ENCODE measurements at regions not wholly inside any gene's neighbourhood (a gene's known extent, or its start where the extent isn't known, plus 50 kb on each side); places are given as distances from the start of the nearest gene placed in this dataset.
"Not testable (repeated sequence)": the region's sequence is repeated elsewhere in the genome, so short reads cannot be mapped to it uniquely, and the experiment has no call there.

- H3K36me3 ChIP-seq (ENCODE audit: control insufficient read depth, insufficient read depth, low read length), result no peaks in the 10 kb centered on the region
- H3K9ac ChIP-seq (ENCODE audit: low read depth, low read length), result no peak overlapping the region
- no peaks in the 10 kb centered on the region for H3K9me3 ChIP-seq (ENCODE audit: control insufficient read depth, insufficient read depth, low read length)
- no peaks in the 10 kb centered on the region for H3K4me1 ChIP-seq (ENCODE audit: control insufficient read depth, insufficient read depth, low read length)
- H3K27me3 ChIP-seq (ENCODE audit: control insufficient read depth, insufficient read depth, low read length), result no peaks in the 10 kb centered on the region
- H3K4me3 ChIP-seq (ENCODE audit: low read depth, low read length), result no peak overlapping the region
- no peak overlapping the region for H3K27ac ChIP-seq (ENCODE audit: low read depth, low read length)
Observed at GRCh38 chr4:28105271-28105859, 1244.7 kb downstream of the STIM2 start.

- H3K9ac ChIP-seq (ENCODE audit: low read depth, low read length), result no peak overlapping the region
- H3K27me3 ChIP-seq (ENCODE audit: control insufficient read depth, insufficient read depth, low read length), result no peaks in the 10 kb centered on the region
- no peaks in the 10 kb centered on the region for H3K36me3 ChIP-seq (ENCODE audit: control insufficient read depth, insufficient read depth, low read length)
- H3K4me1 ChIP-seq (ENCODE audit: control insufficient read depth, insufficient read depth, low read length), result no peaks in the 10 kb centered on the region
- H3K27ac ChIP-seq (ENCODE audit: low read depth, low read length), result no peak overlapping the region
- H3K9me3 ChIP-seq (ENCODE audit: control insufficient read depth, insufficient read depth, low read length), result no peaks in the 10 kb centered on the region
- H3K4me3 ChIP-seq (ENCODE audit: low read depth, low read length), result no peak overlapping the region
Observed at GRCh38 chr4:28106155-28106554, 1245.5 kb downstream of the STIM2 start.

- Histone ChIP-seq H3K27ac (ENCODE audit: low read depth, low read length) (no peak overlapping the region), H3K4me3 (ENCODE audit: low read depth, low read length) (no peak overlapping the region), H3K27me3 (ENCODE audit: control insufficient read depth, insufficient read depth, low read length) (no peaks in the 10 kb centered on the region), H3K9ac (ENCODE audit: low read depth, low read length) (no peak overlapping the region), H3K36me3 (ENCODE audit: control insufficient read depth, insufficient read depth, low read length) (no peaks in the 10 kb centered on the region), H3K4me1 (ENCODE audit: control insufficient read depth, insufficient read depth, low read length) (no peaks in the 10 kb centered on the region), H3K9me3 (ENCODE audit: control insufficient read depth, insufficient read depth, low read length) (no peaks in the 10 kb centered on the region)
Observed at GRCh38 chr4:28109801-28110200, 1249.2 kb downstream of the STIM2 start.

GRCh38 chr4:28112691-28113335, 1252.2 kb downstream of the STIM2 start:
- H3K27me3 ChIP-seq (ENCODE audit: control insufficient read depth, insufficient read depth, low read length); H3K27ac ChIP-seq (ENCODE audit: low read depth, low read length); H3K36me3 ChIP-seq (ENCODE audit: control insufficient read depth, insufficient read depth, low read length); H3K9me3 ChIP-seq (ENCODE audit: control insufficient read depth, insufficient read depth, low read length); H3K9ac ChIP-seq (ENCODE audit: low read depth, low read length); H3K4me3 ChIP-seq (ENCODE audit: low read depth, low read length); H3K4me1 ChIP-seq (ENCODE audit: control insufficient read depth, insufficient read depth, low read length): not testable (repeated sequence)

GRCh38 chr4:28113586-28113985, 1252.9 kb downstream of the STIM2 start:
- not testable (repeated sequence) for H3K27me3 ChIP-seq (ENCODE audit: control insufficient read depth, insufficient read depth, low read length); H3K36me3 ChIP-seq (ENCODE audit: control insufficient read depth, insufficient read depth, low read length)

GRCh38 chr4:28116526-28117083, 1256.0 kb downstream of the STIM2 start:
- H3K27me3 ChIP-seq (ENCODE audit: control insufficient read depth, insufficient read depth, low read length); H3K9ac ChIP-seq (ENCODE audit: low read depth, low read length); H3K36me3 ChIP-seq (ENCODE audit: control insufficient read depth, insufficient read depth, low read length); H3K4me1 ChIP-seq (ENCODE audit: control insufficient read depth, insufficient read depth, low read length); H3K27ac ChIP-seq (ENCODE audit: low read depth, low read length); H3K9me3 ChIP-seq (ENCODE audit: control insufficient read depth, insufficient read depth, low read length): not testable (repeated sequence)
- peak overlapping the region; percentile 33; the same call in 1 of the 2 replicates for H3K4me3 ChIP-seq (ENCODE audit: low read depth, low read length)

More at GRCh38 chr4:28113586-28113985, 1252.9 kb downstream of the STIM2 start:
- not testable (repeated sequence) for H3K4me3 ChIP-seq (ENCODE audit: low read depth, low read length); H3K9ac ChIP-seq (ENCODE audit: low read depth, low read length); H3K27ac ChIP-seq (ENCODE audit: low read depth, low read length); H3K9me3 ChIP-seq (ENCODE audit: control insufficient read depth, insufficient read depth, low read length); H3K4me1 ChIP-seq (ENCODE audit: control insufficient read depth, insufficient read depth, low read length)

- H3K9me3 ChIP-seq (ENCODE audit: control insufficient read depth, insufficient read depth, low read length), result no peaks in the 10 kb centered on the region
- no peak overlapping the region for H3K27ac ChIP-seq (ENCODE audit: low read depth, low read length)
- H3K27me3 ChIP-seq (ENCODE audit: control insufficient read depth, insufficient read depth, low read length), result no peaks in the 10 kb centered on the region
- no peaks in the 10 kb centered on the region for H3K36me3 ChIP-seq (ENCODE audit: control insufficient read depth, insufficient read depth, low read length)
- no peaks in the 10 kb centered on the region for H3K4me1 ChIP-seq (ENCODE audit: control insufficient read depth, insufficient read depth, low read length)
- no peak overlapping the region for H3K9ac ChIP-seq (ENCODE audit: low read depth, low read length)
- peak overlapping the region; percentile 33 for H3K4me3 ChIP-seq (ENCODE audit: low read depth, low read length)
Observed at GRCh38 chr4:28117084-28117682, 1256.5 kb downstream of the STIM2 start.

- Histone ChIP-seq H3K4me3 (ENCODE audit: low read depth, low read length) (no peak overlapping the region), H3K36me3 (ENCODE audit: control insufficient read depth, insufficient read depth, low read length) (no peaks in the 10 kb centered on the region), H3K27ac (ENCODE audit: low read depth, low read length) (no peak overlapping the region), H3K27me3 (ENCODE audit: control insufficient read depth, insufficient read depth, low read length) (no peaks in the 10 kb centered on the region), H3K9me3 (ENCODE audit: control insufficient read depth, insufficient read depth, low read length) (no peaks in the 10 kb centered on the region), H3K9ac (ENCODE audit: low read depth, low read length) (no peak overlapping the region), H3K4me1 (ENCODE audit: control insufficient read depth, insufficient read depth, low read length) (no peaks in the 10 kb centered on the region)
Observed at GRCh38 chr4:28146191-28146590, 1285.5 kb downstream of the STIM2 start.

- H3K9me3 ChIP-seq (ENCODE audit: control insufficient read depth, insufficient read depth, low read length), result no peaks in the 10 kb centered on the region
- H3K27me3 ChIP-seq (ENCODE audit: control insufficient read depth, insufficient read depth, low read length), result no peaks in the 10 kb centered on the region
Observed at GRCh38 chr4:28148221-28148620, 1287.6 kb downstream of the STIM2 start.

GRCh38 chr4:28149762-28150161, 1289.1 kb downstream of the STIM2 start:
- H3K27ac ChIP-seq (ENCODE audit: low read depth, low read length), result no peak overlapping the region
- no peaks in the 10 kb centered on the region for H3K27me3 ChIP-seq (ENCODE audit: control insufficient read depth, insufficient read depth, low read length)
- no peak overlapping the region for H3K4me3 ChIP-seq (ENCODE audit: low read depth, low read length)
- H3K9ac ChIP-seq (ENCODE audit: low read depth, low read length), result no peak overlapping the region
- no peaks in the 10 kb centered on the region for H3K9me3 ChIP-seq (ENCODE audit: control insufficient read depth, insufficient read depth, low read length)
- no peaks in the 10 kb centered on the region for H3K4me1 ChIP-seq (ENCODE audit: control insufficient read depth, insufficient read depth, low read length)
- H3K36me3 ChIP-seq (ENCODE audit: control insufficient read depth, insufficient read depth, low read length), result no peaks in the 10 kb centered on the region

More at GRCh38 chr4:28148221-28148620, 1287.6 kb downstream of the STIM2 start:
- no peaks in the 10 kb centered on the region for H3K36me3 ChIP-seq (ENCODE audit: control insufficient read depth, insufficient read depth, low read length)
- H3K4me3 ChIP-seq (ENCODE audit: low read depth, low read length), result no peak overlapping the region
- no peaks in the 10 kb centered on the region for H3K4me1 ChIP-seq (ENCODE audit: control insufficient read depth, insufficient read depth, low read length)
- no peak overlapping the region for H3K9ac ChIP-seq (ENCODE audit: low read depth, low read length)
- no peak overlapping the region for H3K27ac ChIP-seq (ENCODE audit: low read depth, low read length)

- no peak overlapping the region for H3K4me3 ChIP-seq (ENCODE audit: low read depth, low read length)
- H3K4me1 ChIP-seq (ENCODE audit: control insufficient read depth, insufficient read depth, low read length), result no peaks in the 10 kb centered on the region
- H3K27ac ChIP-seq (ENCODE audit: low read depth, low read length), result no peak overlapping the region
- no peaks in the 10 kb centered on the region for H3K9me3 ChIP-seq (ENCODE audit: control insufficient read depth, insufficient read depth, low read length)
- H3K36me3 ChIP-seq (ENCODE audit: control insufficient read depth, insufficient read depth, low read length), result no peaks in the 10 kb centered on the region
- H3K9ac ChIP-seq (ENCODE audit: low read depth, low read length), result no peak overlapping the region
- H3K27me3 ChIP-seq (ENCODE audit: control insufficient read depth, insufficient read depth, low read length), result no peaks in the 10 kb centered on the region
Observed at GRCh38 chr4:28151314-28151713, 1290.7 kb downstream of the STIM2 start.

All from HUES48 (cell line).